Neural cell (in vitro differentiated cells): ENCODE measurements at regions not wholly inside any gene's neighbourhood (a gene's known extent, or its start where the extent isn't known, plus 50 kb on each side); places are given as distances from the start of the nearest gene placed in this dataset.

ENCODE experiments used
- H2AFZ ChIP-seq: fragments of 200-600, 300-800 bp; sonication (generic), shearing (Covaris generic); 2 replicates; pipeline ENCODE4 v1.6.0; 2014; ENCODE audit warnings: low read depth, mild to moderate bottlenecking, antibody characterized with exemption, low read length, moderate library complexity
- H3F3A ChIP-seq: fragments of 200-600 bp; shearing (Covaris generic); 2 replicates; pipeline ENCODE4 v1.6.1; 2016; ENCODE audit warnings: mild to moderate bottlenecking, moderate library complexity, mixed read lengths, antibody characterized with exemption, low read length; ENCODE audit not compliant: insufficient read depth, poor library complexity, severe bottlenecking
- H3K27ac ChIP-seq: fragments of 200-600, 300-800 bp; sonication (generic), shearing (Covaris generic); 2 replicates; pipeline ENCODE4 v1.5.1; 2014; ENCODE audit warnings: mild to moderate bottlenecking, low read length, moderate library complexity
- H3K27me3 ChIP-seq: fragments of 300-800, 200-600 bp; sonication (generic), shearing (Covaris generic); 2 replicates; pipeline ENCODE4 v1.6.0; 2014; ENCODE audit warnings: mild to moderate bottlenecking, low read depth, low read length, moderate library complexity; ENCODE audit not compliant: insufficient read depth
- H3K36me3 ChIP-seq: fragments of 300-800, 200-600 bp; sonication (generic), shearing (Covaris generic); 2 replicates; pipeline ENCODE4 v1.5.1; 2014; ENCODE audit warnings: mild to moderate bottlenecking, antibody characterized with exemption, low read length, moderate library complexity; ENCODE audit not compliant: insufficient read depth
- H3K4me2 ChIP-seq: fragments of 300-800, 200-600 bp; sonication (generic), shearing (Covaris generic); 2 replicates; pipeline ENCODE4 v1.6.0; 2014; ENCODE audit warnings: mild to moderate bottlenecking, low read length
- H3K4me3 ChIP-seq: fragments of 300-800, 200-600 bp; sonication (generic), shearing (Covaris generic); 2 replicates; pipeline ENCODE4 v1.5.1; 2014; ENCODE audit warnings: mild to moderate bottlenecking, low read length, moderate library complexity
- H3K79me2 ChIP-seq: fragments of 200-600 bp; shearing (Covaris generic); replicated peaks from 2 replicates; pipeline ENCODE4 v1.6.0; 2014; ENCODE audit warnings: mild to moderate bottlenecking, low read length, moderate library complexity; ENCODE audit not compliant: insufficient read depth
- H3K9ac ChIP-seq: fragments of 300-800, 200-600 bp; sonication (generic), shearing (Covaris generic); 2 replicates; pipeline ENCODE4 v1.6.1; 2016; ENCODE audit warnings: mild to moderate bottlenecking, low read length, mixed read lengths
- H3K9me2 ChIP-seq: fragments of 200-600 bp; shearing (Covaris generic); 2 replicates; pipeline ENCODE4 v1.6.1; 2016; ENCODE audit warnings: mild to moderate bottlenecking, low read length, mixed read lengths; ENCODE audit not compliant: insufficient read depth
- H3K9me3 ChIP-seq: fragments of 200-600, 300-800 bp; sonication (generic), shearing (Covaris generic); 2 replicates; pipeline ENCODE4 v1.6.1; 2016; ENCODE audit warnings: mild to moderate bottlenecking, mixed run types, low read length, moderate library complexity, mixed read lengths
- H4K20me1 ChIP-seq: fragments of 200-600 bp; shearing (Covaris generic); 2 replicates; pipeline ENCODE4 v1.6.1; 2016; ENCODE audit warnings: mild to moderate bottlenecking, mixed run types; ENCODE audit not compliant: insufficient read depth
- CTCF ChIP-seq: fragments of 450-650 bp; IDR thresholded peaks from 2 replicates; pipeline ENCODE4 v1.5.1; 2014; ENCODE audit warnings: antibody characterized with exemption, mild to moderate bottlenecking, moderate library complexity; ENCODE audit not compliant: poor library complexity, severe bottlenecking
- EP300 ChIP-seq: fragments of 450-650 bp; conservative IDR thresholded peaks from 2 replicates; pipeline ENCODE4 v1.6.1; 2014; ENCODE audit warnings: antibody characterized with exemption, mild to moderate bottlenecking, moderate library complexity; ENCODE audit not compliant: poor library complexity, severe bottlenecking
- EZH2 ChIP-seq: fragments of 200-600, 300-800 bp; shearing (Covaris generic), sonication (generic); IDR thresholded peaks from 2 replicates; pipeline ENCODE4 v1.6.1; 2014; ENCODE audit warnings: antibody characterized with exemption, low read length, borderline replicate concordance, mild to moderate bottlenecking; ENCODE audit not compliant: insufficient read depth, poor library complexity, severe bottlenecking
- MXI1 ChIP-seq: fragments of 450-650 bp; conservative IDR thresholded peaks from 2 replicates; pipeline ENCODE4 v1.6.1; 2014; ENCODE audit warnings: antibody characterized with exemption, mild to moderate bottlenecking; ENCODE audit not compliant: poor library complexity, severe bottlenecking
- POLR2AphosphoS5 ChIP-seq: IDR thresholded peaks from 2 replicates; pipeline ENCODE4 v1.6.1; 2012
- RAD21 ChIP-seq: fragments of 450-650 bp; conservative IDR thresholded peaks from 2 replicates; pipeline ENCODE4 v1.6.1; 2014; ENCODE audit warnings: antibody characterized with exemption, mild to moderate bottlenecking, moderate library complexity
- REST ChIP-seq: IDR thresholded peaks from 2 replicates; pipeline ENCODE4 v1.6.1; 2012; ENCODE audit warnings: borderline replicate concordance
- SMC3 ChIP-seq: fragments of 450-650 bp; conservative IDR thresholded peaks from 2 replicates; pipeline ENCODE4 v1.6.1; 2014; ENCODE audit warnings: antibody characterized with exemption, mild to moderate bottlenecking, moderate library complexity; ENCODE audit not compliant: poor library complexity
- TAF1 ChIP-seq: IDR thresholded peaks from 2 replicates; pipeline ENCODE4 v1.6.1; 2012; ENCODE audit warnings: low read depth

GRCh38 chr12:108066583-108067577 is 62.2 kb upstream of the WSCD2 start:
- H3K27me3 ChIP-seq: no peaks in the 10 kb centered on the region
- H3K4me2 ChIP-seq: no peak overlapping the region
- no peak for TF ChIP-seq POLR2AphosphoS5
- no peak for TF ChIP-seq EZH2
- TF ChIP-seq REST: no peak
- no peak for TF ChIP-seq RAD21
- TF ChIP-seq SMC3: no peak
- no peak for TF ChIP-seq TAF1
- TF ChIP-seq CTCF: no peak
- no peak for TF ChIP-seq EP300
- TF ChIP-seq MXI1: no peak
- no peak overlapping the region for H3K9ac ChIP-seq
- H3K36me3 ChIP-seq: no peaks in the 10 kb centered on the region
- H3K79me2 ChIP-seq: no peaks in the 10 kb centered on the region
- no peaks in the 10 kb centered on the region for H3K9me2 ChIP-seq
- no peaks in the 10 kb centered on the region for H3F3A ChIP-seq
- no peaks in the 10 kb centered on the region for H4K20me1 ChIP-seq
- H3K27ac ChIP-seq: no peak overlapping the region
- no peaks in the 10 kb centered on the region for H3K9me3 ChIP-seq
- H3K4me3 ChIP-seq: no peak overlapping the region
- no peak overlapping the region for H2AFZ ChIP-seq

- Histone ChIP-seq H3K27me3 (no peaks in the 10 kb centered on the region), H4K20me1 (no peaks in the 10 kb centered on the region), H3K9ac (no peak overlapping the region), H3K36me3 (no peaks in the 10 kb centered on the region), H3K79me2 (no peaks in the 10 kb centered on the region), H2AFZ (no peak overlapping the region), H3K4me3 (no peak overlapping the region), H3K9me2 (no peaks in the 10 kb centered on the region), H3F3A (no peaks in the 10 kb centered on the region), H3K4me2 (no peak overlapping the region), H3K9me3 (no peaks in the 10 kb centered on the region), H3K27ac (no peak overlapping the region)
- TF ChIP-seq RAD21 (no peak), MXI1 (no peak), POLR2AphosphoS5 (no peak), CTCF (no peak), EP300 (no peak), SMC3 (no peak), EZH2 (no peak), TAF1 (no peak)
Observed at GRCh38 chr12:108069651-108070165, 59.4 kb upstream of the WSCD2 start.
